ENCODE measurements at regions not wholly inside any gene's neighbourhood (a gene's known extent, or its start where the extent isn't known, plus 50 kb on each side); places are given as distances from the start of the nearest gene placed in this dataset. TPM values are rescaled to one million over a fixed set of nuclear protein-coding genes. Genes with fewer than 3 reads are reported as not detected.

DNA sequence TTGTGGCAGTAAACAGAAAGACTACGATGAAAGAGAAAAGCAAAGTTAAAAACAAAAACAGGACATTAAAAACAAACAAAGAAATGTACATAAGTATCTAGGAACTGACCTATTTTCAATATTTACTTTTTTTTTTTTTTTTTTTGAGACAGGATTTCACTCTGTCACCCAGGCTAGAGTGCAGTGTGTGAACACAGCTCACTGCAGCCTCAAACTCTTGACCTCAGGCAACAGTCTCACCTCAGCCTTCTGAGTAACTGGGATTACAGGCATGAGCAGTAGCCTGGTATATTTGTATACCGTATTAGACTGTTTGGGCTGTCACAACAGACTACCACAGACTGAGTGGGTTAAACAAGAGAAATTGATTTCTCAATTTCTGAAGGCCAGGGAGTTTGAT, 1189.1 kb downstream of the CDH9 start:
- no peak for DNase-seq (ENCODE audit: low spot score)

DNA sequence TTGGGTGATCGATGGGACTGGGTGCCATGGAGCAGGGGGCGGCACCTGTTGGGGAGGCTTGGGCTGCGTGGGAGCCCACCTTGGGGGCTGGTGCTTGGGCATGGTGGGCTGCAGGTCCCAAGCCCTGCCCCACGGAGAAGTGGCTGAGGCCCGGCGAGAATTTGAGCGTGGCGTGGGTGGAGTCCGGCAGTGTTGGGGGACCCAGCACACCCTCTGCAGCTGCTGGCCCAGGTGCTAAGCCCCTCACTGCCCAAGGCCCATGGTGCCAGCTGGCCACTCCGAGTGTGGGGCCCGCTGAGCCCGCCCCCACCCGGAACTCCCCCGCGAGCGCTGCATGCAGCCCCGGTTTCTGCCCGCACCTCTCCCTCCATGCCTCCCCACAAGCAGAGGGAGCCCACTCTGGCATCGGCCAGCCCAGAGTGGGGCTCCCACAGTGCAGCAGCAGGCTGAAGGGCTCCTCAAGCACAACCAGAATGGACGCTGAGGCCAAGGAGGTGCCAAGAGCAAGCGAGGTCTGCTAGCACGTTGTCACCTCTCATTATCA, 1178.6 kb upstream of the CDH10 start:
- no peak for DNase-seq (ENCODE audit: low spot score)

Small RNAs in the stretch of these regions (small RNA-seq; reads per million reads assigned to genes)
- not detected for gene AC113347.2
- gene AC113347.3 = not detected
- gene RNU4-43P = not detected

Measured in HT-29 (cell line).